ENCODE measurements at regions not wholly inside any gene's neighbourhood (a gene's known extent, or its start where the extent isn't known, plus 50 kb on each side); places are given as distances from the start of the nearest gene placed in this dataset.
A peak's percentile ranks its signal among the peaks of the same experiment; 100 is the strongest.

- Histone ChIP-seq H3K27me3 (ENCODE audit: low read length) (no peaks in the 10 kb centered on the region), H3F3A (ENCODE audit: low read length, unreplicated experiment) (no peaks in the 10 kb centered on the region), H3K4me3 (ENCODE audit: low read length) (no peak overlapping the region), H3K4me2 (ENCODE audit: low read length) (no peak overlapping the region), H3K9me3 (ENCODE audit: low read length) (no peaks in the 10 kb centered on the region), H3K9me2 (replicated peaks; ENCODE audit: low read length) (no peaks in the 10 kb centered on the region), H4K20me1 (ENCODE audit: low read length) (no peaks in the 10 kb centered on the region), H3K36me3 (ENCODE audit: low read depth, low read length) (no peaks in the 10 kb centered on the region), H3K79me2 (ENCODE audit: low read length) (no peaks in the 10 kb centered on the region), H2AFZ (ENCODE audit: low read length) (no peak overlapping the region), H3K4me1 (ENCODE audit: insufficient read depth, low read length) (peaks cover 11% of the 10 kb centered on the region), H3K9ac (ENCODE audit: low read length) (no peak overlapping the region), H3K27ac (ENCODE audit: low read length) (peak overlapping the region; percentile 66)
- CTCF ChIA-PET, result no interaction called here
- TF ChIP-seq CTCF (conservative IDR thresholded peaks at IDR 0.05; ENCODE audit: low read depth, low read length) (no peak), EZH2phosphoT487 (IDR thresholded peaks at IDR 0.05; ENCODE audit: borderline replicate concordance, low read length) (no peak), EZH2 (IDR thresholded peaks at IDR 0.05; ENCODE audit: low read length, unreplicated experiment) (no peak)
- POLR2A ChIA-PET (ENCODE audit: unreplicated experiment), result no interaction called here
- intact Hi-C loops (cut with micrococcal nuclease), result no loop called here
- BruUV-seq (replicated peaks), result no TSS peak
- ATAC-seq (no peak), DNase-seq (no peak)
Observed at GRCh38 chr5:96573513-96573894, 88.7 kb upstream of the CAST start.

- DNase-seq (no peak), ATAC-seq (no peak)
- no peaks in the 10 kb centered on the region for H3K36me3 ChIP-seq (ENCODE audit: low read depth, low read length)
- no peaks in the 10 kb centered on the region for H4K20me1 ChIP-seq (ENCODE audit: low read length)
- intact Hi-C loops (cut with micrococcal nuclease), result no loop called here
- ChIA-PET CTCF (no interaction called here), POLR2A (ENCODE audit: unreplicated experiment) (no interaction called here)
- no peaks in the 10 kb centered on the region for H3K79me2 ChIP-seq (ENCODE audit: low read length)
- TF ChIP-seq EZH2 (IDR thresholded peaks at IDR 0.05; ENCODE audit: low read length, unreplicated experiment) (no peak), EZH2phosphoT487 (IDR thresholded peaks at IDR 0.05; ENCODE audit: borderline replicate concordance, low read length) (no peak), CTCF (conservative IDR thresholded peaks at IDR 0.05; ENCODE audit: low read depth, low read length) (no peak)
- no peaks in the 10 kb centered on the region for H3K27me3 ChIP-seq (ENCODE audit: low read length)
- no peak overlapping the region for H3K4me2 ChIP-seq (ENCODE audit: low read length)
- H3K4me1 ChIP-seq (ENCODE audit: insufficient read depth, low read length), result peaks cover 11% of the 10 kb centered on the region
- H3K9me3 ChIP-seq (ENCODE audit: low read length), result no peaks in the 10 kb centered on the region
- no peaks in the 10 kb centered on the region for H3K9me2 ChIP-seq (replicated peaks; ENCODE audit: low read length)
- H3K9ac ChIP-seq (ENCODE audit: low read length), result no peak overlapping the region
- H3F3A ChIP-seq (ENCODE audit: low read length, unreplicated experiment), result no peaks in the 10 kb centered on the region
- H2AFZ ChIP-seq (ENCODE audit: low read length), result no peak overlapping the region
- H3K27ac ChIP-seq (ENCODE audit: low read length), result no peak overlapping the region
- BruUV-seq (replicated peaks), result no TSS peak
- H3K4me3 ChIP-seq (ENCODE audit: low read length), result no peak overlapping the region
Observed at GRCh38 chr5:96576876-96577275, 85.3 kb upstream of the CAST start.

- no peaks in the 10 kb centered on the region for H3K9me3 ChIP-seq (ENCODE audit: low read length)
- DNase-seq (no peak), ATAC-seq (no peak)
- BruUV-seq (replicated peaks), result no TSS peak
- H3K4me1 ChIP-seq (ENCODE audit: insufficient read depth, low read length), result peaks cover 6% of the 10 kb centered on the region
- H3K79me2 ChIP-seq (ENCODE audit: low read length), result no peaks in the 10 kb centered on the region
- H3K9me2 ChIP-seq (replicated peaks; ENCODE audit: low read length), result no peaks in the 10 kb centered on the region
- H3K36me3 ChIP-seq (ENCODE audit: low read depth, low read length), result no peaks in the 10 kb centered on the region
- H3K4me2 ChIP-seq (ENCODE audit: low read length), result no peak overlapping the region
- POLR2A ChIA-PET (ENCODE audit: unreplicated experiment), result no interaction called here
- H3F3A ChIP-seq (ENCODE audit: low read length, unreplicated experiment), result no peaks in the 10 kb centered on the region
- no peak overlapping the region for H2AFZ ChIP-seq (ENCODE audit: low read length)
- no peaks in the 10 kb centered on the region for H4K20me1 ChIP-seq (ENCODE audit: low read length)
- no peak for TF ChIP-seq CTCF (conservative IDR thresholded peaks at IDR 0.05; ENCODE audit: low read depth, low read length)
- no peak for TF ChIP-seq EZH2phosphoT487 (IDR thresholded peaks at IDR 0.05; ENCODE audit: borderline replicate concordance, low read length)
- TF ChIP-seq EZH2 (IDR thresholded peaks at IDR 0.05; ENCODE audit: low read length, unreplicated experiment), result no peak
- H3K9ac ChIP-seq (ENCODE audit: low read length), result no peak overlapping the region
- H3K27me3 ChIP-seq (ENCODE audit: low read length), result no peaks in the 10 kb centered on the region
- no peak overlapping the region for H3K4me3 ChIP-seq (ENCODE audit: low read length)
- intact Hi-C loops (cut with micrococcal nuclease), result no loop called here
- CTCF ChIA-PET, result no interaction called here
- no peak overlapping the region for H3K27ac ChIP-seq (ENCODE audit: low read length)
Observed at GRCh38 chr5:96577909-96578308, 84.3 kb upstream of the CAST start.
